ES-I3 (cell line): ENCODE measurements at regions not wholly inside any gene's neighbourhood (a gene's known extent, or its start where the extent isn't known, plus 50 kb on each side); places are given as distances from the start of the nearest gene placed in this dataset.

Experiments
- H3K36me3 ChIP-seq: 2 replicates; pipeline ENCODE4 v1.6.1; 2013; ENCODE audit warnings: mild to moderate bottlenecking, low read length, control low read depth, moderate library complexity; ENCODE audit not compliant: insufficient read depth
- H3K4me1 ChIP-seq: 2 replicates; pipeline ENCODE4 v1.6.1; 2013; ENCODE audit warnings: mild to moderate bottlenecking, control low read depth, low read length; ENCODE audit not compliant: insufficient read depth
- H3K9ac ChIP-seq: 2 replicates; pipeline ENCODE4 v1.6.1; 2013; ENCODE audit warnings: low read depth, mild to moderate bottlenecking, low read length, moderate library complexity
- H3K9me3 ChIP-seq: 2 replicates; pipeline ENCODE4 v1.6.1; 2013; ENCODE audit warnings: mild to moderate bottlenecking, low read length, moderate library complexity; ENCODE audit not compliant: control insufficient read depth, insufficient read depth

DNA sequence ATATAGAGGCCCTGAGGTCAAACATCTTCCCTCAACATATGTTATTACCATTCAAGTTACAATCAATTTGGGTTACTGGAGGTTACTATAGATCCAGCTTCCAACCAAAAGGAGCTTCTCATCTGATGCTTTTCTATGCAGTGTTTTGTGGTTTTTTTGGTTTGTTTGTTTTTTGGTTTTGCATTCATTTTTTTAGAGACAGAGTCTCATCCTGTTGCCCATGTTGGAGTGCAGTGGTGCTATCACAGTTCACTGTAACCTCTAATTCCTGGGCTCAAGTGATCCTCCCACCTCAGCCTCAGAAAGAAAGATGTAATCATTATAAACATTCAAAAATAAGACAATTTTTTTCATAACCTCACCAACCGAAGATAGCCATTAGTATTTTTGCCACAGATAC is 124.4 kb upstream of the JARID2 start:
- Histone ChIP-seq H3K9ac (no peak overlapping the region), H3K9me3 (no peaks in the 10 kb centered on the region), H3K4me1 (no peaks in the 10 kb centered on the region), H3K36me3 (no peaks in the 10 kb centered on the region)

DNA sequence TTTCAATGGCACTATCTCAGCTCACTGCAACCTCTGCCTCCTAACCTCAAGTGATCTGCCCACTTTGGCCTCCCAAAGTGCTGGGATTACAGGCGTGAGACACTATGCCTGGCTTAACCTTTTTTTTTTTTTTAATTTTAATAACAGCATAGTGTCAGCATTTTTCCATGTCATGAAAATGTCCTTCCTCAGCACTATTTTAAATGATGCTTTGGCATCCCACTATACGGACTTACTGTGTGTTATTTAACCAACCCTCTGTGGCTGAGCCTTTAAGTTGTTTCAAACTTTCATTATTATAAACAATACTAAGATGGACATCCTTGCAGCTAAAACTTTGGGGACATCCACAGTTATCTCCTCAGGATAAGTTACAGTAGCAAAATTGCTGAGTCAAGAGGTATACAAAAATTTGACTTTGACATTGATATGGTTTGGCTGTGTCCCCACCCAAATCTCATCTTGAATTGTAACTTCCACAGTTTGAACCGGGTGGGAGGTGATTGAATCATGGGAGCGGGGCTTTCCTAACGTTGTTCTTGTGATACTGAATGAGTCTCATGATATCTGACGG is 123.8 kb upstream of the JARID2 start:
- Histone ChIP-seq H3K4me1 (no peaks in the 10 kb centered on the region), H3K36me3 (no peaks in the 10 kb centered on the region), H3K9ac (no peak overlapping the region), H3K9me3 (no peaks in the 10 kb centered on the region)

DNA sequence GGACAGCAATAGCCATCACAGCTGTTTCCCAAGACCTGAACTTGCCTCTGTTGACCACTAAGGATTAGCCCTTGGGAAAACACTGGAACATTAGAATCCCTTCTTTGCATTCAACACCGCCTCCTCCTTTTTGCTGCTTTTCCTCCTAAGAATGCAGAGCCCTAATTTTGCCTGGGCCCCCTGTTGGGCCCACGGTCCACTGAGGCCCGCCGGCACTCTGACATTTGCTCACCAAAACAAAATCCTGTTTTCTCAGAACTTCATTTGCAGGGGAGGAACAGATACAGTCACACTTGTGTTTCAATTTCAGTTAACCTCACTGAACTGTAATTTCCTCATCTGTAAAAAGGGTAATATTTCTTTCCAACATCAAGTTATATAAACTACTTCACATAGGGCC is 116.0 kb upstream of the JARID2 start:
- H3K36me3 ChIP-seq: no peaks in the 10 kb centered on the region
- 0 out of 2 replicates have a peak, but pooled peaks cover 9% of the 10 kb centered on the region for H3K4me1 ChIP-seq
- H3K9ac ChIP-seq: no peak overlapping the region
- no peaks in the 10 kb centered on the region for H3K9me3 ChIP-seq

DNA sequence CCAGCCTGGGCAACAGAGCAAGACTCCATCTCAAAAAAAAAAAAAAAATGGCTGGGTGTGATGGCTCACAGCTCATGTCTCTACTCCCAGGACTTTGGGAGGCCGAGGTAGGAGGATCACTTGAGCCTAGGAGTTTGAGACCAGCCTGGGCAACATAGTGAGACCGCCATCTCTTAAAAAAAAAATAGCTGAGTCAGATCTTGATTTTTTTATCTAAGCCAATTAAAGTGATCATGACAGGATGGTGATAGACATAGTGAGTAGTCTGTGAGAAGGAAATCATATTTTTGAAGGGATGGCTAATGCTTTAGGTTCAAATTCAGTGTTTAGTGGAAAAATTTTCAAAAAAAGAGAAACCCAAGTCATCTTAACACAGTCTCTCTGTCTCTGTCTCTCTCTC is 114.6 kb upstream of the JARID2 start:
- Histone ChIP-seq H3K9me3 (no peaks in the 10 kb centered on the region), H3K36me3 (no peaks in the 10 kb centered on the region), H3K9ac (no peak overlapping the region), H3K4me1 (peaks cover 13% of the 10 kb centered on the region; the same call in 1 of the 2 replicates)

DNA sequence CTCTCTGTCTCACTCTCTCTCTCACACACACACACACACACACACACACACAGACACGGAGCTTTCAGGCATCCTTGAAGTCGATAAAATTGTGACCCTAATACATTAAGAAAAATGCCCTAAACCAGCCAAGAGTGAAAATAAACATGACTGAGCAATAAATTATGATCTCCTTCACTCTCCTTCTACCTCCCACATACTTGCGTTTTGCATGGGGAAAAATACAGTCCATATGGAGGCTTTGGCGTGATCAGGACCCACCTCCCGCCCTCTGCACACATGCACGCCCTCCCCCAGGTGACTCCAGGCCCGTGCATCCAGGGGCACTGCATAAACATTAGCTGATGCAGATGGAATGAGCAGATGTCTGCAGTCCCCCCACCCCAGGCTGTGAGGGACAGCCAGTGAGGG is 114.2 kb upstream of the JARID2 start:
- Histone ChIP-seq H3K9ac (no peak overlapping the region), H3K36me3 (no peaks in the 10 kb centered on the region), H3K4me1 (peaks cover 14% of the 10 kb centered on the region; the same call in 1 of the 2 replicates), H3K9me3 (no peaks in the 10 kb centered on the region)

DNA sequence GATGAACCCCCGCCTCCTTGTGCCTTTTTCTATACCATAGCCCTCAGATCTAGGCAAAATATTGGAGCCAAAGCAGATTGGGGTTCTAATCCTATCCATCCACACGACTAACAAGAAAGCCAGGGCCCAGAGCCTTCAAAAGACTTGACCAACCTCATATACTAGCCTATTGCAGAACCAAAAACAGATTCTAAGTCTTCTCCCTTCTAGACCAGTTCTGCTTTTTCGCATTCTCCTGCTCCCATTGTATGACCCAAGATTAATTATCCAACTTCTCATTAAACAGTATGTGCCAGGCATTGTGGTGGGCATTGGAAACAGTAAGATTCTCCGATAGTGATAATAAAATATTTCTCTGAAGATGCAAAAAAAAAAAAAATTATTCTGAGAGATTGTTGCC is 113.7 kb upstream of the JARID2 start:
- Histone ChIP-seq H3K4me1 (peaks cover 14% of the 10 kb centered on the region; the same call in 1 of the 2 replicates), H3K9ac (no peak overlapping the region), H3K36me3 (no peaks in the 10 kb centered on the region), H3K9me3 (no peaks in the 10 kb centered on the region)

DNA sequence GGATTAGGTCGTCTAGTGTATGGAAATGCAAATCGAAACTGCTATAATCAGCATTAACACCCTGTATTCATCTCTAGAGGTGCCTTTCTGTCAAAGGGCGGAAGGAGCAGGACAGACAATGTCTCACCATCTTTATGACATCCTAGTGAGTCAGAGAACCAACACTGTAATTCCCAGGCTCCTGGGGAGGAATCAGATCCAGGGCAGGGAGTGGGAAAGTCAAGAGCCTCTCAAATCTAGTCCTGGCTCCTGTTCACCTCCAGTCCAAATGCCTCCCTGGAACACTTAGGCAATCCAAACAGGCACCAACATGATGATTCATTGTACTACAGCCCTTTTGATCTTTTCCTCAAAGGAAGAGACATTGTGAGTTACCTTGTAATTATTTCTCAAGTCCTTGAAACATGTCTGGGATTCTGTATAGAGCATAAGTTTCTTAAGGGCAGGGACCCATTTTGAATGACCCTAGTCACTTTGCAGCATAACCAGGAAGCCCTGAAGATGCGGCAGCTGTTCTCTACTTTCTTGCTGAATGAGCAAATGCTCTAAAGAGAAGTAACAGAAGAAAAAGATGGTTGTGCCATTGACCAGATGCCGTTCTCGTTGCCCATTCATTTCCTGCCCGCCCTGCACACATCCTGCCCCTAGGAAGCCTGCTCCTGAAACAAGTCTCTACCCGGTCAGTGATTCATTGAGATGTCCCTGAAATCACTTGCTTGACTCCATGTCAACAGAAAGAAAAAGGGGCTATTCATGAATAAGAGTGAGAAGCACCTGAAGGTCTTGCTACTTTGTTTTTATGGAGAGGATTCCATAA is 112.8 kb upstream of the JARID2 start:
- no peak overlapping the region for H3K9ac ChIP-seq
- H3K4me1 ChIP-seq: peaks cover 14% of the 10 kb centered on the region; the same call in 1 of the 2 replicates
- H3K36me3 ChIP-seq: no peaks in the 10 kb centered on the region
- H3K9me3 ChIP-seq: no peaks in the 10 kb centered on the region

DNA sequence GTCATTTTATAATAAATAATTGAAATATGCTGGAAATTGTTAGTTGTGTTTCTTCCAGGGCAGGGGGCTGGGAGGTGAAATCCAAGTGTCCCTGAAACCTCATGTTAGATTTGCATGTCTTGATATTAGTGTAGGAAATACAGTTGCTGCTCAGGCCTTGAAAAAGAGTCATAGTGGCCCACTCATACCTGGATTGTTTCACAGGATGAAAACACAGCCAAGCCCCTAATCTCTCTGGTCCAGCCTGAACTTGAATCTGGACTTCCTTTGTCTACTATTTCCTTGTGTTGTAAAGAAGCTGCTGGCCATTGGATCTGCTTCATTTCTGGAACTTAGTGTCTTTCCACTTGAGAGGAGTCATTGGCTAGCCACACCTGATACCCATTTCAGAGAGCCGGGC is 108.8 kb upstream of the JARID2 start:
- H3K4me1 ChIP-seq: peaks cover 14% of the 10 kb centered on the region; the same call in 1 of the 2 replicates
- no peak overlapping the region for H3K9ac ChIP-seq
- no peaks in the 10 kb centered on the region for H3K36me3 ChIP-seq

DNA sequence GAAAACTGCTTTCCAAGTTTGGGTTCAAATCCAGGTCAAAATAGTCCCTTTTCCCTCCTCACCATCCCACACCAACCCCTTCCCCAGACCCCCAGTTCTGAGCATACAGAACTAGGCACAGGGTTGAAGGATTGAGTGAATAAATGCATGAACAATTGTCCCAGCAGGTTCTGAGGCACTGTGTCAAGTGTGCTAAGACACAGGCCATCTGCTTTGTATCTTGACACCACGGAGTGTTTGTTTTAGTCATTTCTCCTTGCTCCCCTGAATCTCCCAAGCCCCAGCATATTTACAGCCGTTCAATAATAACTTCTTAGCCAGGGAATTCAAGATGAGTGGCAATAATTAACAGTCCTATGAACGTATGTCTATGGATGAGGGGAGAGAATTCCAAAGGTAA is 102.8 kb upstream of the JARID2 start:
- no peaks in the 10 kb centered on the region; the same call in 1 of the 2 replicates for H3K9me3 ChIP-seq
- H3K4me1 ChIP-seq: no peaks in the 10 kb centered on the region
- no peaks in the 10 kb centered on the region for H3K36me3 ChIP-seq
- no peak overlapping the region for H3K9ac ChIP-seq

More for the DNA sequence above, 108.8 kb upstream of the JARID2 start:
- H3K9me3 ChIP-seq: no peaks in the 10 kb centered on the region; the same call in 1 of the 2 replicates

DNA sequence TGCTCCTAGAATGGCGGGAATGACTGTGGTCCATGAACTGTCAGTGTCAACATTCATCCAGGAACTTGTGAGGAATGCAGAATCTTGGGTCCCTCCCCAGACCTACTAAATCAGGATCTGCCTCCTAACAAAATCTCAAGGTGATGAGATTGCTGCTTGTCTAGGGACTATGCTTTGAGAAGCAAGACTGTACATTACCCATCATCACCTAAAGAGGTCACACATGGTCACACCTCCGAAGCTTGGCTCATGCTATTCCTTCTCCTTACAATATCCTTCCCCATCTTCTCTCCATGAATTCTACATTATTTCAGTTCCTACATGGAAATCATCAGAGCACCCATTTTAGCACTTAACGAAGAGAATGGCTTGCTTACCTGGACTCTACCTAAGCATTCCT is 102.3 kb upstream of the JARID2 start:
- H3K4me1 ChIP-seq: no peaks in the 10 kb centered on the region
- no peak overlapping the region for H3K9ac ChIP-seq
- H3K36me3 ChIP-seq: no peaks in the 10 kb centered on the region
- no peaks in the 10 kb centered on the region; the same call in 1 of the 2 replicates for H3K9me3 ChIP-seq

DNA sequence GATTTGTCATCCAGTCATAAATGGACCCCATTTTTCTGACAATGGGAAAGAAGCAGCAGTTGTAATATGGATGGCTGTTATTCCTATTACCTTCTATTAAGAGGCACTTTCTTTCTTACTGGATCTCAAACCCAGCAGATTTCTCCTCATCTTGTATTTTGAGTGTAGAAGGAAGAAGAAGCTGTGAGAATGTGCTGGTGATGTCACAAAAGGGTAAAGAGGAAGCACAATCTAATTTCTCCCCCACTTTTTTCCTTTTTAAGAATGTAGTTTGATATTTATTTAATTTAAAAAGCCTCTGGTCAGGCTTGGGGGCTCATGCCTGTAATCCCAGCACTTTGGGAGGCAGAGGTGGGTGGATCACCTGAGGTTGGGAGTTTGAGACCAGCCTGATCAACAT is 100.0 kb upstream of the JARID2 start:
- Histone ChIP-seq H3K9me3 (no peaks in the 10 kb centered on the region; the same call in 1 of the 2 replicates), H3K36me3 (no peaks in the 10 kb centered on the region), H3K4me1 (0 out of 2 replicates have a peak, but pooled peaks cover 2% of the 10 kb centered on the region), H3K9ac (no peak overlapping the region)

DNA sequence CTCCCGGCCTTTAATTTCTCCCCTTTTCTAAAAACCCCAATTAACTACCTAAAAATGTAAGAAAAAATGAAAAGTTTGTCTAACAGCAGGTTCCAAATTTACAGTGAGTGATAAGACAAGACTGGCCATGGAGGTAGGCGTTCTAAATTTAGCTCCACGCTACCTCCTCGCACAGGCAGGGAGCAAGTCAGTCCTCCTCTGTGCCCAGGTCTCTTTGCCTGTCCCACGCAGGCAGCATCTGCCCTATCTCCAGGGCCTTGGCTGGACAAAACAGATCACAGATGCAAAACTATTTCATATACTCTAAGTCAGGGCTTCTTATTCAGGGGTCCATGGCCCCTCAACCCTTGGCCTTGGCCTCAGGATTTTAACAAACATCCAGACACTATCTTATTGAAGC is 98.0 kb upstream of the JARID2 start:
- Histone ChIP-seq H3K9me3 (no peaks in the 10 kb centered on the region), H3K4me1 (0 out of 2 replicates have a peak, but pooled peaks cover 2% of the 10 kb centered on the region), H3K36me3 (no peaks in the 10 kb centered on the region), H3K9ac (no peak overlapping the region)

DNA sequence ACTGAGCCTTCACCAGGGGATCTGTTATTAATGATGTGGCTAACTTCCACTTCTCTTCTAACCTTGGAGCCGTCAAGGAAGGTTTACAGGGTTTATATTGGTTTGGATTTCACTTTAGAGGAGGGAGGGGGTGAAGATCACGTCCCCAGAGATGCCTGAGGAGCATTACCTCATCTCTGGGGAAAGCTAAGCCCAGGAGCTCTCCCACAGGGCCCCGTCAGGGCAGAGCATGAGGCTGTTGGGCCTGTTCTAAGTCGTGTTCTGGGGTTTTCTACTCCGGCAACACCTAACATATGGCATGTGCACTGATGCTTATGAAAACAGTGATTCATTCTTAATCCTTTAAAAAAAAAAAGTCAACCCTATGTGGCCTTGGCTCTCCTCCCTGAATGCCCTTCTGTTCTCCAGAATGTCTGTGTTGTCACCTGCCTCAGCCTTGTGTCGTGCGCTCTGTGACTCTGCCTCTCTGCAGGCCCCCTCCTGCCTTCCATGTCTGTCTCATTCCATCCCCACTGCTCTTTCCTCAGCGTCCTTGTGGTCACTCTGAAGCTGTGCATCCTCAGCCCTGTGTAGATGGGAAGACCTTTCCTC is 97.4 kb upstream of the JARID2 start:
- 0 out of 2 replicates have a peak, but pooled peaks cover 2% of the 10 kb centered on the region for H3K4me1 ChIP-seq
- no peak overlapping the region for H3K9ac ChIP-seq
- H3K36me3 ChIP-seq: no peaks in the 10 kb centered on the region
- no peaks in the 10 kb centered on the region for H3K9me3 ChIP-seq

DNA sequence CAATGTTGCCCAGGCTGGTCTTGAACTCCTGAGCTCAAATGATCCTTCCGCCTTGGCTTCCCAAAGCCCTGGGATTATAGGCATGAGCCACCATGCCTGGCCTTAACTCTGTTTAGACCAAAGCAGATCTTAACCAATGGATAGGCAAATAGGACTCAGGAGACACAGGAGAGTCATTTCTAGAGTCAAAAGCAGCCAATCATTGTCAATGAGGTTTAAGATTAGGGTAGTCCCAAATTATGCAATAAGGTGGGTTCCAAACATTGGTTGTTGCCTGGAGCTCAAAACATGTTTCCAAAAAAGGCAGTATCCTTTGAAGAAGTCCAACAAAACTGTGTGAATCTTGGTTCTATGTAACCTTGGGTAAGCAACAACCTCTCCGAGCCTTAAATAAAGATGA is 95.7 kb upstream of the JARID2 start:
- H3K36me3 ChIP-seq: no peaks in the 10 kb centered on the region
- no peak overlapping the region for H3K9ac ChIP-seq

More for the DNA sequence above, 95.7 kb upstream of the JARID2 start:
- 0 out of 2 replicates have a peak, but pooled peaks cover 2% of the 10 kb centered on the region for H3K4me1 ChIP-seq
- no peaks in the 10 kb centered on the region for H3K9me3 ChIP-seq
